NCI-H2196 (cell line): ENCODE measurements at regions not wholly inside any gene's neighbourhood (a gene's known extent, or its start where the extent isn't known, plus 50 kb on each side); places are given as distances from the start of the nearest gene placed in this dataset.
A peak's percentile ranks its signal among the peaks of the same experiment; 100 is the strongest.

Experiments
- DNase-seq: peaks from one replicate; lab custom pipeline; 2025; ENCODE audit not compliant: unreplicated experiment; lab: John Stamatoyannopoulos, UW

- DNase-seq = no peak
Measured at GRCh38 chr2:190807886-190808285, 72.7 kb upstream of the GLS start.

- no peak for DNase-seq
Measured at GRCh38 chr2:190809139-190809764, 71.4 kb upstream of the GLS start.

- no peak for DNase-seq
Measured at GRCh38 chr2:190809876-190810525, 70.6 kb upstream of the GLS start.

- no peak for DNase-seq
Measured at GRCh38 chr2:190810981-190811587, 69.5 kb upstream of the GLS start.

GRCh38 chr2:190811811-190812210 lies 68.8 kb upstream of the GLS start:
- no peak for DNase-seq

- no peak for DNase-seq
Measured at GRCh38 chr2:190812506-190813294, 67.9 kb upstream of the GLS start.

GRCh38 chr2:190815226-190815625 lies 65.4 kb upstream of the GLS start:
- DNase-seq = peak; percentile 19

- DNase-seq = no peak
Measured at GRCh38 chr2:190817082-190817481, 63.5 kb upstream of the GLS start.

GRCh38 chr2:190819840-190820301 lies 60.8 kb upstream of the GLS start:
- no peak for DNase-seq

- no peak for DNase-seq
Measured at GRCh38 chr2:190820416-190820815, 60.2 kb upstream of the GLS start.

- no peak for DNase-seq
Measured at GRCh38 chr2:190822043-190822442, 58.6 kb upstream of the GLS start.

- DNase-seq = no peak
Measured at GRCh38 chr2:190827720-190828119, 52.9 kb upstream of the GLS start.

- no peak for DNase-seq
Measured at GRCh38 chr2:190829642-190830041, 51.0 kb upstream of the GLS start.
